ENCODE measurements at regions not wholly inside any gene's neighbourhood (a gene's known extent, or its start where the extent isn't known, plus 50 kb on each side); places are given as distances from the start of the nearest gene placed in this dataset.
"Not testable (repeated sequence)": the region's sequence is repeated elsewhere in the genome, so short reads cannot be mapped to it uniquely, and the experiment has no call there.

DNA sequence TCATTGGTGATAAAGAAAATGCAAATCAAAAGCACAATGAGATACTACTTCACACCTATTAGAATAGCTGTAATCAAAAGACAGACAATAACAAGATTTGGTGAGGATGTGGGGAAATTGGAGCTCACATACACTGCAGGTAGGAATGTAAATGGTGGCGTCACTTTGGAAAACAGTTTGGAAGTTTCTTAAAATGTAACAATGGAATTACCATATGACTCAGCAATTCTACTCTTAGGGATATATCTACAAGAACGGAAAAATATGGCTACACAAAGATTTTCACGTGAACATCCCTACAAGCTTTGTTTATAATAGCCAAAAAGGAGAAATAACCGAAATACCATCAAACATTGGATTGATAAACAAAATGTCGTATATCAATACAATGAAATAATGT lies 270.4 kb downstream of the DOK5 start:
- DNase-seq (no peak), FAIRE-seq (no peak)
- Histone ChIP-seq H3K4me3 (ENCODE audit: low read depth in 1 of 3, low read length in 3 of 3) (no peak overlapping the region), H3K4me1 (ENCODE audit: control insufficient read depth in 3 of 3, insufficient read depth in 2 of 3, low read depth in 1 of 3, low read length in 2 of 3) (no peaks in the 10 kb centered on the region), H3K9me3 (ENCODE audit: control insufficient read depth in 2 of 2, insufficient read depth in 1 of 2, low read depth in 1 of 2, low read length in 1 of 2) (peaks cover 0 to 3% of the 10 kb centered on the region in 2 donors), H3K27me3 (ENCODE audit: control insufficient read depth in 3 of 3, insufficient read depth in 3 of 3, low read length in 3 of 3) (no peaks in the 10 kb centered on the region), H3K27ac (ENCODE audit: low read depth in 1 of 3, low read length in 2 of 3) (no peak overlapping the region), H3K36me3 (ENCODE audit: control insufficient read depth in 3 of 3, insufficient read depth in 2 of 3, low read depth in 1 of 3, low read length in 3 of 3) (no peaks in the 10 kb centered on the region)
- 82 to 85% (median 83%) methylated on average over 5 of the region's 5 CpGs for WGBS, 3 donors

DNA sequence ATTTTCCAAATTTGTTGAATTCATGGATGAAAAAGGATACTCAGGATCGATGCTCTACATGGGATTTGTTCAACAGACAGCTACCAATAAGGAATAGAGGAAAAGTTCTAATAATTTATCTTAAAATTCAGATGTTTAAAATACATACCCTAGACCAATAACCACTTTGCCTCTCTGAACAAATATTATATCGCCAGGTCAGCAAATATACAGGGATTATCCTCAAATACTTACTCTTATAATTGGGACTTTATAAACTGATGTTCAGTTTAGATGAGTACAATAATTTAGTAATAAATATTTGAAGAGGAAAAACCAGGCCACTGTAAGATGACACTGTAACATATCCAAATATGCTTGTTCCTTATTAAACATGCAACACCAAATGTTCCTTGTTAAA lies 268.7 kb downstream of the DOK5 start:
- FAIRE-seq = no peak

DNA sequence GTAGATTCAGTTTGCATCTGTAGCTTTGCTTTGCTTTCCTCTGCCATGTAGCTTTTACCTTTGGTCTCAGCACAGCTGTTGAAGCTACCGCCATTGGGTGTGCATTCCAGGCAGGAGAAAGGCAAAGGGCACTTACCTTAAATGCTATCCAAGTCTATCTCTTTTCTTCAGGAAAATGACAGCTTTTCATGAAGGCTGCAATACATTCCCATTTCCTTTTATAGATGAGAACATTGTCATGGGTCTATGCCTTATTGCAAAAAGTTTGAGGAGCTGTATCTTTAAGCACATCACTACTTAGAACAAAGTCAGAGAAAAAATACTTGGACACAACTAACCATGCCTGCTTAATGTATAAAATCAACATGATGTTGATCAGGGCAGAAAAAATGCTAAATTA lies 266.8 kb downstream of the DOK5 start:
- no peak for FAIRE-seq
- WGBS, 3 donors = 68 to 83% (median 80%) methylated on average over 1 of the region's 1 CpG
- no peaks in the 10 kb centered on the region for H3K36me3 ChIP-seq (ENCODE audit: control insufficient read depth in 3 of 3, insufficient read depth in 2 of 3, low read depth in 1 of 3, low read length in 3 of 3)
- H3K27ac ChIP-seq (ENCODE audit: low read depth in 1 of 3, low read length in 2 of 3) = no peak overlapping the region
- H3K9me3 ChIP-seq (ENCODE audit: control insufficient read depth in 2 of 2, insufficient read depth in 1 of 2, low read depth in 1 of 2, low read length in 1 of 2) = peaks cover 0 to 3% of the 10 kb centered on the region in 2 donors
- no peak for DNase-seq
- H3K27me3 ChIP-seq (ENCODE audit: control insufficient read depth in 3 of 3, insufficient read depth in 3 of 3, low read length in 3 of 3) = no peaks in the 10 kb centered on the region
- H3K4me1 ChIP-seq (ENCODE audit: control insufficient read depth in 3 of 3, insufficient read depth in 2 of 3, low read depth in 1 of 3, low read length in 2 of 3) = no peaks in the 10 kb centered on the region
- no peak overlapping the region for H3K4me3 ChIP-seq (ENCODE audit: low read depth in 1 of 3, low read length in 3 of 3)

More for the DNA sequence above, 268.7 kb downstream of the DOK5 start:
- no peak for DNase-seq
- Histone ChIP-seq H3K36me3 (ENCODE audit: control insufficient read depth in 3 of 3, insufficient read depth in 2 of 3, low read depth in 1 of 3, low read length in 3 of 3) (no peaks in the 10 kb centered on the region), H3K9me3 (ENCODE audit: control insufficient read depth in 2 of 2, insufficient read depth in 1 of 2, low read depth in 1 of 2, low read length in 1 of 2) (peaks cover 0 to 3% of the 10 kb centered on the region in 2 donors), H3K27ac (ENCODE audit: low read depth in 1 of 3, low read length in 2 of 3) (no peak overlapping the region), H3K27me3 (ENCODE audit: control insufficient read depth in 3 of 3, insufficient read depth in 3 of 3, low read length in 3 of 3) (no peaks in the 10 kb centered on the region), H3K4me3 (ENCODE audit: low read depth in 1 of 3, low read length in 3 of 3) (no peak overlapping the region), H3K4me1 (ENCODE audit: control insufficient read depth in 3 of 3, insufficient read depth in 2 of 3, low read depth in 1 of 3, low read length in 2 of 3) (no peaks in the 10 kb centered on the region)
- 66 to 76% (median 70%) methylated on average over 2 of the region's 2 CpGs for WGBS, 3 donors

DNA sequence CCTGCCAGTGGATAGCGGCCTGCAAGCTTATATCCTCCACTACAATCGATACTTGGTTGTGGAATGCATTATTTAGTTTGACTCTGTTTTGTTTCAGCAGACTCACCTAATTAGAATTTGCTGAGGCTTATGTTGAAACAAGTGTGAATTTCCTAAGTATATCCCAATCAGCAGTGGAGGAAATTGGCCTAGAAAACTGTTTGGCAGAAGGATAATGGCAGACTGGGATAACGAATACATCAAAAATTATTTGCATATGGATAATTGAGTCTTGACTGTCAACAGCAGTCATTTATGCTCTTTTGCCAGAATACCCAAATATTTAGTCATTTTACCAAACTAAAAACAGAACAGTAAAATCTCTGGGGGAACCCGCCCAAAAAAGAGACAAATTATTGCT lies 261.0 kb downstream of the DOK5 start:
- no peaks in the 10 kb centered on the region for H3K9me3 ChIP-seq (ENCODE audit: control insufficient read depth in 2 of 2, insufficient read depth in 1 of 2, low read depth in 1 of 2, low read length in 1 of 2)
- no peak overlapping the region for H3K4me3 ChIP-seq (ENCODE audit: low read depth in 1 of 3, low read length in 3 of 3)
- no peaks in the 10 kb centered on the region for H3K27me3 ChIP-seq (ENCODE audit: control insufficient read depth in 3 of 3, insufficient read depth in 3 of 3, low read length in 3 of 3)
- FAIRE-seq (no peak), DNase-seq (no peak)
- no peaks in the 10 kb centered on the region for H3K36me3 ChIP-seq (ENCODE audit: control insufficient read depth in 3 of 3, insufficient read depth in 2 of 3, low read depth in 1 of 3, low read length in 3 of 3)
- H3K4me1 ChIP-seq (ENCODE audit: control insufficient read depth in 3 of 3, insufficient read depth in 2 of 3, low read depth in 1 of 3, low read length in 2 of 3) = no peaks in the 10 kb centered on the region
- 82 to 88% (median 84%) methylated on average over 4 of the region's 4 CpGs for WGBS, 3 donors
- no peak overlapping the region for H3K27ac ChIP-seq (ENCODE audit: low read depth in 1 of 3, low read length in 2 of 3)

DNA sequence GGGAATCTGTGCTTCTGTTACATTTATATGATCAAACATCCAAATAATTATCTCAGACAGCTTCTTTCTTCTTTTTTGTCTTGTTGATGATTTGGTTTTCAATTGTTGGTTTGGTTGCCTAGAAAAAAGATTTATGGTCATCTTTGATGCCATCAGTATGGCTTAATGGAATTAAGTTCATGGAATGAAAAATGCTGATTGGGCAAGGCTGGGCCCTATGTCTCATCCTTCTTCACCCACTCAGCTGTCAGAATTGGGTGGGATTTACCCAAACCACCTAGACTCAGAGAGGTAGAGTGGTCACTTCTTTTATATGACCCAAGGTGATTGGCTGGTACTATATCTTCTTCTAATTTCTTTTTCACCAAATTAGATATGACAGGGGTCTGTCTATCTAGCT lies 258.3 kb downstream of the DOK5 start:
- DNase-seq (no peak), FAIRE-seq (no peak)
- Histone ChIP-seq H3K9me3 (ENCODE audit: control insufficient read depth in 2 of 2, insufficient read depth in 1 of 2, low read depth in 1 of 2, low read length in 1 of 2) (no peaks in the 10 kb centered on the region), H3K4me3 (ENCODE audit: low read depth in 1 of 3, low read length in 3 of 3) (no peak overlapping the region), H3K36me3 (ENCODE audit: control insufficient read depth in 3 of 3, insufficient read depth in 2 of 3, low read depth in 1 of 3, low read length in 3 of 3) (no peaks in the 10 kb centered on the region), H3K27ac (ENCODE audit: low read depth in 1 of 3, low read length in 2 of 3) (no peak overlapping the region), H3K27me3 (ENCODE audit: control insufficient read depth in 3 of 3, insufficient read depth in 3 of 3, low read length in 3 of 3) (no peaks in the 10 kb centered on the region), H3K4me1 (ENCODE audit: control insufficient read depth in 3 of 3, insufficient read depth in 2 of 3, low read depth in 1 of 3, low read length in 2 of 3) (no peaks in the 10 kb centered on the region)

DNA sequence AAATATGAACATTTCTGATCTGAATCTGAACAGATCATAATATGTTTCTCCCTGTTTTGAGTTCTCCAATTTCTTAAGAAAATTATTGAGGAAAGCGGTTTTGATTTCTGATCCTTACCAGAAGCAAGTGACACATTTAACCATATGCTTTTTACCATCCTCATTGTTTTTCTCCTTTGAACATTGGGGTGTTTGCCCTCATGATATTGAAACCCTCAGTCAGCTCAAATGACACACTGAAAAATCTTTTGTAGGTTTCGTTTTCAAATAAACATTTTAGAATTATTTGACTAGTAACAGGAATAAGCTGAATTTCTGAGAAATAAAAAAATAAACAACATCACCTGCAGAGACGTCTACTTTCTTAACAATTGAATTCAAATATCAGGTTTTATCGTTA lies 252.1 kb downstream of the DOK5 start:
- H3K27ac ChIP-seq (ENCODE audit: low read depth in 1 of 3, low read length in 2 of 3) = no peak overlapping the region
- no peaks in the 10 kb centered on the region for H3K36me3 ChIP-seq (ENCODE audit: control insufficient read depth in 3 of 3, insufficient read depth in 2 of 3, low read depth in 1 of 3, low read length in 3 of 3)
- H3K4me1 ChIP-seq (ENCODE audit: control insufficient read depth in 3 of 3, insufficient read depth in 2 of 3, low read depth in 1 of 3, low read length in 2 of 3) = no peaks in the 10 kb centered on the region
- FAIRE-seq (no peak), DNase-seq (no peak)
- WGBS, 3 donors = 74 to 79% (median 78%) methylated on average over 4 of the region's 4 CpGs
- no peak overlapping the region for H3K4me3 ChIP-seq (ENCODE audit: low read depth in 1 of 3, low read length in 3 of 3)
- no peaks in the 10 kb centered on the region for H3K9me3 ChIP-seq (ENCODE audit: control insufficient read depth in 2 of 2, insufficient read depth in 1 of 2, low read depth in 1 of 2, low read length in 1 of 2)
- no peaks in the 10 kb centered on the region for H3K27me3 ChIP-seq (ENCODE audit: control insufficient read depth in 3 of 3, insufficient read depth in 3 of 3, low read length in 3 of 3)

DNA sequence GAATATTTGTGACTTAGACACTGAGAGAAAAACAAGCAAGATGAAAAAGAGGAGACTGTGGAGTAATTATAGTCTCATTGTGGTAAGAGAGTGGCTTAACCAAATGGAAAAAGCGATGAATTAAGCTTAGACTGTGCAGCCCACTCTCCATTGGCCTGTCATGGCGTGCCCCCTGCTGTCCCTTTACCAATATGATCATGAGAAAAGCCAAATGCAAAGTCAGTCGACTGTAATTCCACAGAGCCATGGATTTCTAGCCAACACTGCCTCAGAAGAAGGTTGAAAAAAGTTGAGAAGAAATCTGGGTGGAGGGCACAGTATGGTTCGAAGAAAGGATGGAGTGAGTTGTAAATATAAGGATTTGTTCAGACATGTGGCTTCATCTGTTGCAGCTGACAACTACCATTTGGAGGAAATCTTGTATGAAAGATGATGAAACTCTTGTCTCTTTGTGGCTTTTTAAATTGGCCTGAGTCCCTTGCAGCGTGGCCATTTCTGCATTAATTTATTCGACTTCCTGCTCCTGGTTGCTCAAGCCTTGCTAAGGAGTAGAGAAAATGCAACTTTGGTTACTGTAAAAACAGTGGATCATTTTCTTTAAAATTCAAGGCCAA lies 251.4 kb downstream of the DOK5 start:
- 54 to 56% (median 54%) methylated on average over 6 of the region's 6 CpGs for WGBS, 3 donors
- Histone ChIP-seq H3K4me1 (ENCODE audit: control insufficient read depth in 3 of 3, insufficient read depth in 2 of 3, low read depth in 1 of 3, low read length in 2 of 3) (no peaks in the 10 kb centered on the region), H3K36me3 (ENCODE audit: control insufficient read depth in 3 of 3, insufficient read depth in 2 of 3, low read depth in 1 of 3, low read length in 3 of 3) (no peaks in the 10 kb centered on the region), H3K27ac (ENCODE audit: low read depth in 1 of 3, low read length in 2 of 3) (no peak overlapping the region), H3K27me3 (ENCODE audit: control insufficient read depth in 3 of 3, insufficient read depth in 3 of 3, low read length in 3 of 3) (no peaks in the 10 kb centered on the region), H3K9me3 (ENCODE audit: control insufficient read depth in 2 of 2, insufficient read depth in 1 of 2, low read depth in 1 of 2, low read length in 1 of 2) (no peaks in the 10 kb centered on the region), H3K4me3 (ENCODE audit: low read depth in 1 of 3, low read length in 3 of 3) (no peak overlapping the region)
- no peak for FAIRE-seq
- DNase-seq = no peak

DNA sequence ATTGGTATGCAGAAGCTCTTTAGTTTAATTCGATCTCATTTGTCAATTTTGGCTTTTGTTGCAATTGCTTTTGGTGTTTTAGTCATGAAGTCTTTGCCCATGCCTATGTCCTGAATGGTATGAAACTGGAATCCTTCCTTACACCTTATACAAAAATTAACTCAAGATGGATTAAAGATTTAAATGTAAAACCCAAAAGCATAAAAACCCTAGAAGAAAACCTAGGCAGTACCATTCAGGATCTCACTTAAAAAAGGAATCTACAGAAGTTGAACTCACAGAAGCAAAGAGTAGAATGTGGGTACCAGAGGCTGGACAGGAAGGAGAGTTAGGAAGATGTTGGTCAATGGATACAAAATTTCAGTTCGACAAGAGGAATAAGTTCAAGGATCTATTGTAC lies 249.9 kb downstream of the DOK5 start:
- DNase-seq; FAIRE-seq; H3K9me3 ChIP-seq (ENCODE audit: control insufficient read depth in 2 of 2, insufficient read depth in 1 of 2, low read depth in 1 of 2, low read length in 1 of 2); H3K4me1 ChIP-seq (ENCODE audit: control insufficient read depth in 3 of 3, insufficient read depth in 2 of 3, low read depth in 1 of 3, low read length in 2 of 3); H3K36me3 ChIP-seq (ENCODE audit: control insufficient read depth in 3 of 3, insufficient read depth in 2 of 3, low read depth in 1 of 3, low read length in 3 of 3); H3K27ac ChIP-seq (ENCODE audit: low read depth in 1 of 3, low read length in 2 of 3); H3K4me3 ChIP-seq (ENCODE audit: low read depth in 1 of 3, low read length in 3 of 3); H3K27me3 ChIP-seq (ENCODE audit: control insufficient read depth in 3 of 3, insufficient read depth in 3 of 3, low read length in 3 of 3): not testable (repeated sequence)
- 58 to 79% (median 73%) methylated on average over 2 of the region's 2 CpGs for WGBS, 3 donors

DNA sequence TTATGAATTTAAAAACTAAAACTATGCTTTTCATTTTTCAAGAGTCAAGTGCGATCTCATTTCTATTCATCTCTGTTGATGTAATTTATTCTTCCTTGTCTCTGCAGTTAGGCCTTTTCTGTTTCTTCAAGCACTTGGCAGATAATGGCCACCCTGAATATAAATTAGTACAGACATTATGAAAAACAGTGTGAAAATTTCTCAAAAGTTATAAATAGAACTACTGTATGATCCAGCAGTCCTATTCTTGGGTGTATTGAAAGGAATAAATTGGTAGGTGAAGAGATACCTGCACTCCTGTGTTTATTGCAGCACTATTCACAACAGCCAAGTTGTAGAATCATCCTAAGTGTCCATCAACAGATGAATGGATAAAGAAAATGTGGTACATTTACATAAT lies 248.3 kb downstream of the DOK5 start:
- H3K27ac ChIP-seq (ENCODE audit: low read depth in 1 of 3, low read length in 2 of 3) = no peak overlapping the region
- H3K27me3 ChIP-seq (ENCODE audit: control insufficient read depth in 3 of 3, insufficient read depth in 3 of 3, low read length in 3 of 3) = no peaks in the 10 kb centered on the region
- H3K4me1 ChIP-seq (ENCODE audit: control insufficient read depth in 3 of 3, insufficient read depth in 2 of 3, low read depth in 1 of 3, low read length in 2 of 3) = no peaks in the 10 kb centered on the region
- H3K4me3 ChIP-seq (ENCODE audit: low read depth in 1 of 3, low read length in 3 of 3) = no peak overlapping the region
- no peaks in the 10 kb centered on the region for H3K36me3 ChIP-seq (ENCODE audit: control insufficient read depth in 3 of 3, insufficient read depth in 2 of 3, low read depth in 1 of 3, low read length in 3 of 3)
- no peaks in the 10 kb centered on the region for H3K9me3 ChIP-seq (ENCODE audit: control insufficient read depth in 2 of 2, insufficient read depth in 1 of 2, low read depth in 1 of 2, low read length in 1 of 2)
- DNase-seq (no peak), FAIRE-seq (no peak)
- WGBS, 3 donors = 88 to 95% (median 93%) methylated on average over 1 of the region's 1 CpG
